Bronchial epithelial cell (primary cell): ENCODE measurements at regions not wholly inside any gene's neighbourhood (a gene's known extent, or its start where the extent isn't known, plus 50 kb on each side); places are given as distances from the start of the nearest gene placed in this dataset.

Source experiments
- DNase-seq: peaks from one replicate; pipeline ENCODE4 v3.0.0-alpha.2; 2010; ENCODE audit warnings: low read depth
- FAIRE-seq: peaks from 2 replicates; lab custom pipeline; 2011; peaks lifted over from hg19 to GRCh38; lab: Jason Lieb, UNC
- H3K27me3 ChIP-seq: 2 replicates; pipeline ENCODE4 v1.5.1; 2011; ENCODE audit warnings: low read length; ENCODE audit not compliant: control insufficient read depth, insufficient read depth
- H3K36me3 ChIP-seq: 2 replicates; pipeline ENCODE4 v1.5.1; 2011; ENCODE audit warnings: low read length; ENCODE audit not compliant: control insufficient read depth, insufficient read depth
- H3K4me3 ChIP-seq: 2 replicates; pipeline ENCODE4 v1.5.1; 2011; ENCODE audit warnings: mild to moderate bottlenecking, low read depth, low read length, control low read depth
- CTCF ChIP-seq: IDR thresholded peaks from 2 replicates; pipeline ENCODE4 v1.5.1; 2011; ENCODE audit warnings: mild to moderate bottlenecking, moderate library complexity, low read length, control low read depth, inconsistent platforms; ENCODE audit not compliant: insufficient read depth, severe bottlenecking

- no peaks in the 10 kb centered on the region for H3K36me3 ChIP-seq
- FAIRE-seq = no peak
- no peak for TF ChIP-seq CTCF
- no peak overlapping the region for H3K4me3 ChIP-seq
- H3K27me3 ChIP-seq = no peaks in the 10 kb centered on the region
- DNase-seq = no peak
Measured at GRCh38 chr2:12173943-12174340, 427.5 kb downstream of the LPIN1 start.

DNA sequence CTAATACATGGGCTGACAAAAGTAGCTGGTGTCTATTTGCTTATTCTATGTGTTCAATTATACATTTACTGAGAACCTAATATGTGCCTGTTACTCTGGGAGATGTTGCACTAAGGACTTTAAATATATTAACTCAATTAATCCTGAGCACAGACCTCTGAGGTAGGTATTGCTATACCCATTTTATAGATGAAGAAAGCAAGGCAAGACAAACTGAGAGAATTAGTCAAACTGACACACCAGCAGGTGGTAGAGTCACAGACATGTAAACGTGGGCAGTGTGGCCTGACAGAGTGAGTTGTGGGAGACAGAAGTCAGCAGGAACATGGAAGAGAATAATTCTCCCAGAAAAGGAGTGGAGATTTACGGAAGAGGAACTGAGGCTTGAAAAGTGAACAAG lies 428.9 kb downstream of the LPIN1 start:
- DNase-seq (no peak), FAIRE-seq (no peak)
- H3K36me3 ChIP-seq = no peaks in the 10 kb centered on the region
- TF ChIP-seq CTCF = no peak
- H3K27me3 ChIP-seq = no peaks in the 10 kb centered on the region
- no peak overlapping the region for H3K4me3 ChIP-seq

- TF ChIP-seq CTCF = no peak
- DNase-seq (peak; percentile 57), FAIRE-seq (no peak)
- no peak overlapping the region for H3K4me3 ChIP-seq
- peaks cover 1% of the 10 kb centered on the region for H3K27me3 ChIP-seq
- H3K36me3 ChIP-seq = no peaks in the 10 kb centered on the region
Measured at GRCh38 chr2:12176623-12177454, 430.4 kb downstream of the LPIN1 start.

DNA sequence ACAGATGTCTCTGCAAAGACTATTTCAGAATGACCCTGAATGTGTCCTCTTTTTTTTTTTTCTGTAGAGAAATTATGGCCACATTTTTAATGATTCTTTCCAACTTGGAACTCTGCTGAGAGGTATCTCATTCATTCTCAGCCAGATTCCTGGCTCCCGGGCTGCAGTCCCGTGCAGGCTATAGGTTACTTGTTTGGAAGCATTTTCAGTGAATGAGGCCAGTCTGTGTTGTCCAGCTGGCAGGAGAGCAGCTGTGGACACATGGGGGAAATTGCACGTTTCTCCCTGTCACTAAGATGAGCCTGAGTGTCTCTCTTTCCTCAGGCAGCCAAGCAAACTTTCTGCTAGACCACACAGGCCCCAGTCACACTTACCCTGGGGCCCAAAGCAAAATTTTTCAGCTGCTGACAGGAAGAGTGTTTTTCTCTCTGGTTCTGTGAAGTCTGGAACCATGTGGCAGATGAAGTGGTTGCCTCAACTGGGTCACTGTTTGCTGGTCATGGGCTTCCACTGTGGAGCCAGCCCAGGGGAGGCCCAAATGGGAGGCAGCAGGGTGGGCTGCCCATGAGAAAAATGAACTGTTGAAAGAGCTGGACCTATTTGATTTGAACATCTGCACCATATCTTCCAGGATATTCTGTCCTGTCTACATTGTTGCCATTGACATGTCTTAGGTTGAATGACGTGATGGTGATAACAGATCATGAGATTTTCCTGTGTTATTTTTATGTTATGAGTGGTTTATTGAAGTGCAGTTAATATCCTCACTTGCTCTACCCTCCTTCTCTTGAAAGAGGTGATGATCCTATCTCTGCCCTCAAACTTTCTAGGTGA lies 431.2 kb downstream of the LPIN1 start:
- H3K36me3 ChIP-seq = no peaks in the 10 kb centered on the region
- no peak overlapping the region for H3K4me3 ChIP-seq
- DNase-seq = no peak
- no peak for FAIRE-seq
- H3K27me3 ChIP-seq = peaks cover 5% of the 10 kb centered on the region
- no peak for TF ChIP-seq CTCF

DNA sequence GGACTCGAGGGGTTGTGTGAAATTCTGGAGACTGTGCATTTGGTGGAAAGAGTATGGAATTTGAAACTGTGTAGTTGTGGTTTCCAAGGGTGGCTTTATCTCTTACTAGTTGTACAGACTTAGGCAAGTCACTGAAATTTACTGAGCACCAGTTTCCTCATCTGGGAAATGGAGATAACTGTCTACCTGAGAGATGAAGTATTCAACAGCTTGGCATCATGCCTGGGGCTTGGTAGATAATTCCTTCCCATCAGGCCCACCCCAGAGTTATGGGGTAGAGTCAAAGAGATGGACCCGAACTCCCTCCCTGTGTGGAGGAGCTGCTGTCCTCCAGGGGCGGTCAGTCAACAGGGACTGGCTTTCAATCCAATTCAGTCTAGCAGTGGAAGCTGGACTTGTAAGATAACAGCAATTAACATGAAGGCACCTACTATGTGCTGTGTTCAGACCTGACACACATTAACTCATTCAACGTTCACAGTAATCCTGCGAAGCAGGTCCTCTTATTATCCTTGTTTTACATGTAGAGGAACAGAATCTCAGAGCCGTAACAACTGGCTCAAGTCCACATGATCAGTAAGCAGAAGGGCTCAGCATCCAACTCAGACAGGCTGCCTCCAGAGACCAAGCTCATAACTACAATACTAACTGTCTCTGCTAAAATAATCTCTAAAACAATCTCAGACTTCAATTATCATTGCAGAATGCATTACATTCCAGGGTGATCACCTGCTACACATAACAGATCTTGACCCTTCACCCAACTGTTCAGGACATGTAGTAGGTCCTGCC lies 432.1 kb downstream of the LPIN1 start:
- FAIRE-seq (no peak), DNase-seq (no peak)
- no peak for TF ChIP-seq CTCF
- Histone ChIP-seq H3K27me3 (peaks cover 5% of the 10 kb centered on the region), H3K36me3 (no peaks in the 10 kb centered on the region), H3K4me3 (no peak overlapping the region)
